MCF 10A (cell line): ENCODE measurements at regions not wholly inside any gene's neighbourhood (a gene's known extent, or its start where the extent isn't known, plus 50 kb on each side); places are given as distances from the start of the nearest gene placed in this dataset.

Experiments used
- BruUV-seq: library from RNA; stranded (reverse); fragments of 400-500 nt; replicated peaks from 2 replicates; lab custom pipeline; 2021; lab: Mats Ljungman, UMichigan
- CTCF ChIA-PET: fragments of 300-600 bp; sonication (Branson Sonifier 250); formaldehyde crosslinking; extraction: SDS; loops from one replicate; lab custom pipeline; 2021; ENCODE audit warnings: antibody characterized with exemption, inconsistent platforms; lab: Yijun Ruan, JAX
- POLR2A ChIA-PET: fragments of 300-600, 350-650 bp; sonication (Branson Sonifier 250); formaldehyde crosslinking; extraction: SDS; loops from one replicate; lab custom pipeline; 2020; ENCODE audit warnings: antibody characterized with exemption, inconsistent platforms; lab: Yijun Ruan, JAX
- DNase-seq: peaks from one replicate; pipeline ENCODE4 v3.0.0-alpha.2; 2018; ENCODE audit not compliant: unreplicated experiment
- H3K27ac Mint-ChIP-seq: one replicate; pipeline ENCODE4 v1.8.0; 2022; ENCODE audit warnings: mild to moderate bottlenecking, low read depth, mixed read lengths; ENCODE audit not compliant: unreplicated experiment
- H3K27me3 Mint-ChIP-seq: one replicate; pipeline ENCODE4 v1.8.0; 2022; ENCODE audit warnings: mixed read lengths; ENCODE audit not compliant: insufficient read depth, unreplicated experiment
- H3K36me3 Mint-ChIP-seq: one replicate; pipeline ENCODE4 v1.8.0; 2022; ENCODE audit warnings: mild to moderate bottlenecking, moderate library complexity, mixed read lengths; ENCODE audit not compliant: insufficient read depth, unreplicated experiment
- H3K4me1 Mint-ChIP-seq: one replicate; pipeline ENCODE4 v1.8.0; 2022; ENCODE audit warnings: mixed read lengths; ENCODE audit not compliant: insufficient read depth, unreplicated experiment
- H3K4me3 Mint-ChIP-seq: one replicate; pipeline ENCODE4 v1.8.0; 2022; ENCODE audit warnings: mild to moderate bottlenecking, moderate library complexity, mixed read lengths; ENCODE audit not compliant: unreplicated experiment
- H3K9me3 Mint-ChIP-seq: one replicate; pipeline ENCODE4 v1.8.0; 2022; ENCODE audit warnings: mixed read lengths; ENCODE audit not compliant: unreplicated experiment
- CTCF ChIP-seq: fragments of 200-600 bp; IDR thresholded peaks from one replicate; pipeline ENCODE4 v1.8.0; 2022; ENCODE audit warnings: antibody characterized with exemption, mild to moderate bottlenecking; ENCODE audit not compliant: unreplicated experiment
- intact Hi-C: fragments of 100-400 bp; cut with micrococcal nuclease; formaldehyde crosslinking; loops from 2 replicates; pipeline ENCODE4 v1.14.1; 2022

GRCh38 chr4:3685081-3685645, 81.0 kb upstream of the ADRA2C start:
- H3K4me3 Mint-ChIP-seq: no peak overlapping the region
- ChIA-PET POLR2A (no interaction called here), CTCF (no interaction called here)
- intact Hi-C loops: no loop called here
- H3K4me1 Mint-ChIP-seq: no peaks in the 10 kb centered on the region
- no peak for TF ChIP-seq CTCF
- H3K36me3 Mint-ChIP-seq: no peaks in the 10 kb centered on the region
- H3K27me3 Mint-ChIP-seq: peaks cover 69% of the 10 kb centered on the region
- no peak overlapping the region for H3K27ac Mint-ChIP-seq
- no peak for DNase-seq
- H3K9me3 Mint-ChIP-seq: no peaks in the 10 kb centered on the region
- BruUV-seq: no TSS peak

GRCh38 chr4:3684546-3684945, 81.6 kb upstream of the ADRA2C start:
- H3K9me3 Mint-ChIP-seq: no peaks in the 10 kb centered on the region
- no peak overlapping the region for H3K27ac Mint-ChIP-seq
- no peak for TF ChIP-seq CTCF
- intact Hi-C loops: no loop called here
- no TSS peak for BruUV-seq
- POLR2A ChIA-PET: no interaction called here
- H3K36me3 Mint-ChIP-seq: no peaks in the 10 kb centered on the region
- H3K4me3 Mint-ChIP-seq: no peak overlapping the region
- no peaks in the 10 kb centered on the region for H3K4me1 Mint-ChIP-seq
- no peak for DNase-seq
- CTCF ChIA-PET: no interaction called here
- peaks cover 69% of the 10 kb centered on the region for H3K27me3 Mint-ChIP-seq

- BruUV-seq: no TSS peak
- H3K27ac Mint-ChIP-seq: no peak overlapping the region
- no peaks in the 10 kb centered on the region for H3K4me1 Mint-ChIP-seq
- no peaks in the 10 kb centered on the region for H3K36me3 Mint-ChIP-seq
- H3K27me3 Mint-ChIP-seq: peaks cover 69% of the 10 kb centered on the region
- CTCF ChIA-PET: interaction anchor here (0.6 kb wide), 1 partner anchor 123 kb away, joined by 3 read pairs; no protein-coding TSS in a partner anchor
- intact Hi-C loops: no loop called here
- POLR2A ChIA-PET: no interaction called here
- H3K9me3 Mint-ChIP-seq: no peaks in the 10 kb centered on the region
- TF ChIP-seq CTCF: no peak
- DNase-seq: no peak
- no peak overlapping the region for H3K4me3 Mint-ChIP-seq
Observed at GRCh38 chr4:3683744-3684421, 82.3 kb upstream of the ADRA2C start.

GRCh38 chr4:3683077-3683743, 83.0 kb upstream of the ADRA2C start:
- POLR2A ChIA-PET: no interaction called here
- peaks cover 76% of the 10 kb centered on the region for H3K27me3 Mint-ChIP-seq
- H3K27ac Mint-ChIP-seq: no peak overlapping the region
- DNase-seq: no peak
- no peaks in the 10 kb centered on the region for H3K4me1 Mint-ChIP-seq
- no peaks in the 10 kb centered on the region for H3K36me3 Mint-ChIP-seq
- intact Hi-C loops: no loop called here
- BruUV-seq: no TSS peak
- TF ChIP-seq CTCF: no peak
- CTCF ChIA-PET: interaction anchor here (0.6 kb wide), 1 partner anchor 123 kb away, joined by 3 read pairs; no protein-coding TSS in a partner anchor
- H3K4me3 Mint-ChIP-seq: no peak overlapping the region
- H3K9me3 Mint-ChIP-seq: no peaks in the 10 kb centered on the region
